Activated CD4-positive, alpha-beta T cell treated with anti-CD3 and anti-CD28 coated beads, Interleukin-10, Interleukin-2, amounts not matched to agents 100 ng/mL and 50 ng/mL, durations not matched to agents 16 hours and 8 hours (primary cell): ENCODE measurements at regions not wholly inside any gene's neighbourhood (a gene's known extent, or its start where the extent isn't known, plus 50 kb on each side); places are given as distances from the start of the nearest gene placed in this dataset.

Experiments
- DNase-seq: peaks from one replicate; pipeline ENCODE4 v3.0.0-alpha.2; 2020

- DNase-seq: no peak
Measured at GRCh38 chr5:28208356-28208755, 1170.0 kb upstream of the CDH9 start.

GRCh38 chr5:28190011-28190410, 1151.6 kb upstream of the CDH9 start:
- DNase-seq: no peak

- no peak for DNase-seq
Measured at GRCh38 chr5:28174691-28175090, 1136.3 kb upstream of the CDH9 start.

- DNase-seq: no peak
Measured at GRCh38 chr5:28165096-28165495, 1126.7 kb upstream of the CDH9 start.

- DNase-seq: no peak
Measured at GRCh38 chr5:28164568-28164967, 1126.2 kb upstream of the CDH9 start.

GRCh38 chr5:28156981-28157380, 1118.6 kb upstream of the CDH9 start:
- no peak for DNase-seq

- DNase-seq: no peak
Measured at GRCh38 chr5:28143519-28143918, 1105.1 kb upstream of the CDH9 start.

GRCh38 chr5:28132151-28132550, 1093.8 kb upstream of the CDH9 start:
- no peak for DNase-seq

- DNase-seq: no peak
Measured at GRCh38 chr5:28117691-28118090, 1079.3 kb upstream of the CDH9 start.

GRCh38 chr5:28117273-28117672, 1078.9 kb upstream of the CDH9 start:
- no peak for DNase-seq

GRCh38 chr5:28110781-28111180, 1072.4 kb upstream of the CDH9 start:
- no peak for DNase-seq

GRCh38 chr5:28104080-28104479, 1065.7 kb upstream of the CDH9 start:
- DNase-seq: no peak

- no peak for DNase-seq
Measured at GRCh38 chr5:28084069-28084468, 1045.7 kb upstream of the CDH9 start.

- DNase-seq: no peak
Measured at GRCh38 chr5:28082610-28083009, 1044.2 kb upstream of the CDH9 start.

GRCh38 chr5:28077291-28078240, 1039.2 kb upstream of the CDH9 start:
- no peak for DNase-seq

- DNase-seq: no peak
Measured at GRCh38 chr5:28066856-28067255, 1028.5 kb upstream of the CDH9 start.

- no peak for DNase-seq
Measured at GRCh38 chr5:28065656-28066055, 1027.3 kb upstream of the CDH9 start.

GRCh38 chr5:28046596-28046995, 1008.2 kb upstream of the CDH9 start:
- DNase-seq: no peak

GRCh38 chr5:28027851-28028250, 989.5 kb upstream of the CDH9 start:
- no peak for DNase-seq

GRCh38 chr5:28017178-28017577, 978.8 kb upstream of the CDH9 start:
- DNase-seq: no peak

GRCh38 chr5:28014779-28015178, 976.4 kb upstream of the CDH9 start:
- DNase-seq: peak; percentile 20

- no peak for DNase-seq
Measured at GRCh38 chr5:28012538-28012937, 974.2 kb upstream of the CDH9 start.

- no peak for DNase-seq
Measured at GRCh38 chr5:28009576-28009975, 971.2 kb upstream of the CDH9 start.

- no peak for DNase-seq
Measured at GRCh38 chr5:27996665-27997064, 958.3 kb upstream of the CDH9 start.

- DNase-seq: no peak
Measured at GRCh38 chr5:27995867-27996266, 957.5 kb upstream of the CDH9 start.
